Immature natural killer cell (primary cell): ENCODE measurements at regions not wholly inside any gene's neighbourhood (a gene's known extent, or its start where the extent isn't known, plus 50 kb on each side); places are given as distances from the start of the nearest gene placed in this dataset.

Source experiments
- DNase-seq, 3 donors: peaks; one replicate each; pipeline ENCODE4 v3.0.0; 2022; ENCODE audit warnings: mixed read lengths in 1 of 3
- H3K27ac Mint-ChIP-seq, 6 donors: one replicate each; pipeline ENCODE4 v1.8.0; 2020; ENCODE audit warnings: mixed read lengths in 6 of 6, mild to moderate bottlenecking in 5 of 6, inconsistent platforms in 4 of 6, moderate library complexity in 3 of 6
- H3K27me3 Mint-ChIP-seq, 3 donors: one replicate each; pipeline ENCODE4 v1.8.0; 2020 to 2021; ENCODE audit warnings: low read depth in 3 of 3, mild to moderate bottlenecking in 3 of 3, mixed read lengths in 3 of 3, moderate library complexity in 3 of 3, inconsistent platforms in 1 of 3
- H3K36me3 Mint-ChIP-seq, 3 donors: one replicate each; pipeline ENCODE4 v1.8.0; 2020; ENCODE audit warnings: mixed read lengths in 3 of 3, inconsistent platforms in 2 of 3, mild to moderate bottlenecking in 2 of 3
- H3K4me1 Mint-ChIP-seq, 2 donors: one replicate each; pipeline ENCODE4 v1.8.0; 2020; ENCODE audit warnings: inconsistent platforms in 2 of 2, mild to moderate bottlenecking in 2 of 2, mixed read lengths in 2 of 2, moderate library complexity in 1 of 2
- H3K4me3 Mint-ChIP-seq, 5 donors: one replicate each; pipeline ENCODE4 v1.8.0; 2020; ENCODE audit warnings: mild to moderate bottlenecking in 5 of 5, mixed read lengths in 5 of 5, inconsistent platforms in 3 of 5, moderate library complexity in 3 of 5
- H3K9me3 Mint-ChIP-seq, 6 donors: one replicate each; pipeline ENCODE4 v1.8.0; 2020; ENCODE audit warnings: mild to moderate bottlenecking in 6 of 6, mixed read lengths in 6 of 6, inconsistent platforms in 4 of 6, moderate library complexity in 3 of 6

GRCh38 chr3:94593526-94594150 lies 530.8 kb downstream of the NSUN3 start:
- Mint-ChIP-seq H3K9me3 (peaks cover 6 to 20% (median 15%) of the 10 kb centered on the region in 6 donors), H3K4me3 (no peak overlapping the region), H3K27ac (no peak overlapping the region), H3K4me1 (no peaks in the 10 kb centered on the region), H3K36me3 (no peaks in the 10 kb centered on the region), H3K27me3 (no peaks in the 10 kb centered on the region)
- no peak for DNase-seq

GRCh38 chr3:94596141-94596540 lies 533.3 kb downstream of the NSUN3 start:
- Mint-ChIP-seq H3K9me3 (peaks cover 7 to 15% (median 12%) of the 10 kb centered on the region in 6 donors), H3K4me3 (no peak overlapping the region), H3K27ac (no peak overlapping the region), H3K27me3 (peaks cover 0 to 2% (median 0%) of the 10 kb centered on the region in 3 donors), H3K36me3 (no peaks in the 10 kb centered on the region), H3K4me1 (no peaks in the 10 kb centered on the region)
- no peak for DNase-seq

GRCh38 chr3:94596887-94597566 lies 534.2 kb downstream of the NSUN3 start:
- no peak for DNase-seq
- Mint-ChIP-seq H3K4me3 (no peak overlapping the region), H3K27me3 (peaks cover 0 to 2% (median 0%) of the 10 kb centered on the region in 3 donors), H3K9me3 (peaks cover 7 to 14% (median 11%) of the 10 kb centered on the region in 6 donors), H3K4me1 (no peaks in the 10 kb centered on the region), H3K36me3 (no peaks in the 10 kb centered on the region), H3K27ac (no peak overlapping the region)

- no peaks in the 10 kb centered on the region for H3K27me3 Mint-ChIP-seq
- H3K4me1 Mint-ChIP-seq = no peaks in the 10 kb centered on the region
- no peak overlapping the region for H3K4me3 Mint-ChIP-seq
- H3K36me3 Mint-ChIP-seq = no peaks in the 10 kb centered on the region
- DNase-seq = no peak
- no peak overlapping the region for H3K27ac Mint-ChIP-seq
- H3K9me3 Mint-ChIP-seq = peaks cover 6 to 47% (median 24%) of the 10 kb centered on the region in 6 donors
These were observed 544.9 kb downstream of the NSUN3 start for GRCh38 chr3:94607778-94608177.

- Mint-ChIP-seq H3K27me3 (no peaks in the 10 kb centered on the region), H3K27ac (no peak overlapping the region), H3K4me3 (no peak overlapping the region), H3K4me1 (no peaks in the 10 kb centered on the region), H3K9me3 (peaks cover 6 to 34% (median 25%) of the 10 kb centered on the region in 6 donors), H3K36me3 (no peaks in the 10 kb centered on the region)
- no peak for DNase-seq
These were observed 547.0 kb downstream of the NSUN3 start for GRCh38 chr3:94609908-94610307.

GRCh38 chr3:94611596-94611995 lies 548.7 kb downstream of the NSUN3 start:
- Mint-ChIP-seq H3K27me3 (no peaks in the 10 kb centered on the region), H3K36me3 (no peaks in the 10 kb centered on the region), H3K9me3 (peaks cover 8 to 37% (median 25%) of the 10 kb centered on the region in 6 donors), H3K27ac (no peak overlapping the region), H3K4me3 (no peak overlapping the region), H3K4me1 (no peaks in the 10 kb centered on the region)
- DNase-seq = no peak

- Mint-ChIP-seq H3K9me3 (peaks cover 8 to 38% (median 26%) of the 10 kb centered on the region in 6 donors), H3K27ac (no peak overlapping the region), H3K4me3 (no peak overlapping the region), H3K27me3 (no peaks in the 10 kb centered on the region), H3K4me1 (no peaks in the 10 kb centered on the region), H3K36me3 (no peaks in the 10 kb centered on the region)
- no peak for DNase-seq
These were observed 549.8 kb downstream of the NSUN3 start for GRCh38 chr3:94612631-94613030.

- no peak overlapping the region for H3K4me3 Mint-ChIP-seq
- H3K36me3 Mint-ChIP-seq = no peaks in the 10 kb centered on the region
- H3K4me1 Mint-ChIP-seq = no peaks in the 10 kb centered on the region
- H3K9me3 Mint-ChIP-seq = peaks cover 6 to 35% (median 20%) of the 10 kb centered on the region in 6 donors
- DNase-seq = no peak
- H3K27ac Mint-ChIP-seq = no peak overlapping the region
- H3K27me3 Mint-ChIP-seq = no peaks in the 10 kb centered on the region
These were observed 551.3 kb downstream of the NSUN3 start for GRCh38 chr3:94614192-94614591.

- Mint-ChIP-seq H3K27ac (no peak overlapping the region), H3K4me1 (no peaks in the 10 kb centered on the region)
These were observed 552.6 kb downstream of the NSUN3 start for GRCh38 chr3:94615275-94616065.

GRCh38 chr3:94616833-94617232 lies 554.0 kb downstream of the NSUN3 start:
- Mint-ChIP-seq H3K36me3 (no peaks in the 10 kb centered on the region), H3K27ac (no peak overlapping the region), H3K27me3 (no peaks in the 10 kb centered on the region), H3K9me3 (peaks cover 6 to 41% (median 24%) of the 10 kb centered on the region in 6 donors), H3K4me3 (no peak overlapping the region), H3K4me1 (no peaks in the 10 kb centered on the region)
- DNase-seq = no peak

More at GRCh38 chr3:94615275-94616065, 552.6 kb downstream of the NSUN3 start:
- DNase-seq = no peak
- peaks cover 4 to 37% (median 21%) of the 10 kb centered on the region in 6 donors for H3K9me3 Mint-ChIP-seq
- no peaks in the 10 kb centered on the region for H3K36me3 Mint-ChIP-seq
- H3K4me3 Mint-ChIP-seq = no peak overlapping the region
- no peaks in the 10 kb centered on the region for H3K27me3 Mint-ChIP-seq

GRCh38 chr3:94617312-94617711 lies 554.5 kb downstream of the NSUN3 start:
- Mint-ChIP-seq H3K4me1 (no peaks in the 10 kb centered on the region), H3K27me3 (no peaks in the 10 kb centered on the region), H3K4me3 (no peak overlapping the region), H3K36me3 (no peaks in the 10 kb centered on the region), H3K9me3 (peaks cover 3 to 36% (median 22%) of the 10 kb centered on the region in 6 donors), H3K27ac (no peak overlapping the region)
- DNase-seq = no peak

- peaks cover 0 to 3% (median 0%) of the 10 kb centered on the region in 3 donors for H3K27me3 Mint-ChIP-seq
- H3K36me3 Mint-ChIP-seq = peaks cover 0 to 3% (median 0%) of the 10 kb centered on the region in 3 donors
- no peak for DNase-seq
- H3K4me1 Mint-ChIP-seq = no peaks in the 10 kb centered on the region
- peaks cover 0 to 30% (median 16%) of the 10 kb centered on the region in 6 donors for H3K9me3 Mint-ChIP-seq
- no peak overlapping the region for H3K27ac Mint-ChIP-seq
- H3K4me3 Mint-ChIP-seq = no peak overlapping the region
These were observed 556.8 kb downstream of the NSUN3 start for GRCh38 chr3:94619643-94620042.

- peaks cover 12 to 26% (median 15%) of the 10 kb centered on the region in 6 donors for H3K9me3 Mint-ChIP-seq
- H3K27me3 Mint-ChIP-seq = peaks cover 0 to 3% (median 0%) of the 10 kb centered on the region in 3 donors
- peaks cover 0 to 3% (median 0%) of the 10 kb centered on the region in 3 donors for H3K36me3 Mint-ChIP-seq
- no peak overlapping the region for H3K4me3 Mint-ChIP-seq
- no peaks in the 10 kb centered on the region for H3K4me1 Mint-ChIP-seq
- no peak for DNase-seq
- H3K27ac Mint-ChIP-seq = no peak overlapping the region
These were observed 563.7 kb downstream of the NSUN3 start for GRCh38 chr3:94626573-94626972.

GRCh38 chr3:94627689-94628088 lies 564.8 kb downstream of the NSUN3 start:
- H3K9me3 Mint-ChIP-seq = peaks cover 14 to 36% (median 21%) of the 10 kb centered on the region in 6 donors
- H3K36me3 Mint-ChIP-seq = peaks cover 0 to 6% (median 0%) of the 10 kb centered on the region in 3 donors
- H3K4me3 Mint-ChIP-seq = no peak overlapping the region
- H3K4me1 Mint-ChIP-seq = no peaks in the 10 kb centered on the region
- no peak overlapping the region for H3K27ac Mint-ChIP-seq
- no peak for DNase-seq
- H3K27me3 Mint-ChIP-seq = peaks cover 0 to 3% (median 0%) of the 10 kb centered on the region in 3 donors
